GM21576 (cell line): ENCODE measurements at regions not wholly inside any gene's neighbourhood (a gene's known extent, or its start where the extent isn't known, plus 50 kb on each side); places are given as distances from the start of the nearest gene placed in this dataset.

Experiments
- ATAC-seq: cut with Tn5 transposase; IDR thresholded peaks from one replicate; pipeline ENCODE4 v1.9.1; 2021; ENCODE audit warnings: mild to moderate bottlenecking, moderate library complexity; ENCODE audit not compliant: unreplicated experiment

DNA sequence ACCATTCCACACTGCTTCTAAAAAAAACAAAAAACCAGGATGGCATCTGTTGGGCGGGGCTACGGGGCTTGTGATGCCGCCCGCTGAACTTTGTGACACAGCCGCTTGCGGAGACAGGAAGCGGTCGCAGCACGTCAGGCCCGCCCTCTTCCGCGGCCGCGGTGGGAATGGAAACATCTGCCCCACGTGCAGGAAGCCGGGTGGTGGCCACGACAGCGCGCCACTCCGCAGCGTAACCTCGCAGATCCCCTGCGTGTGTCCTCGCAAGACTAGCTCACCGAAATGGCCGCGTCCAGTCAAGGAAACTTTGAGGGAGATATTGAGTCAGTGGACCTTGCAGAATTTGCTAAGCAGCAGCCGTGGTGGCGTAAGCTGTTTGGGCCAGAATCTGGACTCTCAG lies 168.5 kb downstream of the SUCLG1 start:
- no peak for ATAC-seq

DNA sequence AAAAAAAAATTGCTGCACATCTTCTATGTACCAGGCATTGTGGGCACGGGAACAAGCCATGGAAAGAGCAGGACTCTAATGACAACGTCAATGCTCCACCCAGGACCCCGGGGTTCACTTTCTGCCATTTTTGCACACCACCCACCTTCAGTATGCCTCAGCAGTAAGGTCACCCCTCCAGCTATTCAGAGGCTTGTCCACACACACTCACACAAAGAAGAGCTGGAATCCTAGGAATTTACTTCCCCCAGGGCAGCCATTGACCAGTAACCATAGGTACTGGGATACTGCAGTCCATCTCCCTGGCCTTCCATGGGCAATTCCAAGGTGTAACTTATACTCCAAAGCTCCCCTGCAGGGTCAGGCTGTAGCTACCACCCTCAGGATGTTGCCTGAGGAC lies 170.8 kb downstream of the SUCLG1 start:
- no peak for ATAC-seq

DNA sequence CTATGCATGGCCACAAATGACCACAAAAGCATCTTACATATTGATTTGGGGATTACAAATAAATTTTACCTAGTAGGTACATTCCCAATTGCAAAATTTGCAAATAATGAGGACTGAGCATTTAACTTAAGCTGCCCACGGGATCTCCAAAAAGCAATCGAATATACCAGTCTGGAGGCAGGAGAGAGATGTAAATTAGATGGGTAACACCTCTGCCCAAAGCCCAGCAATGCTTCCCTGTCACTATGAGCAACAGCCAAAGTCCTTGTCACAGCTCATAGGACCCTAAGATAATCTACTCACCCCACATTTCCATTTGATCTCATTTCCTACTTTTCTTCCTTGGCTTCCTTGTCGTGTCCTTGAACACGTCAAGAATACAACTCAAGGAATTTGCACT lies 172.2 kb downstream of the SUCLG1 start:
- no peak for ATAC-seq

DNA sequence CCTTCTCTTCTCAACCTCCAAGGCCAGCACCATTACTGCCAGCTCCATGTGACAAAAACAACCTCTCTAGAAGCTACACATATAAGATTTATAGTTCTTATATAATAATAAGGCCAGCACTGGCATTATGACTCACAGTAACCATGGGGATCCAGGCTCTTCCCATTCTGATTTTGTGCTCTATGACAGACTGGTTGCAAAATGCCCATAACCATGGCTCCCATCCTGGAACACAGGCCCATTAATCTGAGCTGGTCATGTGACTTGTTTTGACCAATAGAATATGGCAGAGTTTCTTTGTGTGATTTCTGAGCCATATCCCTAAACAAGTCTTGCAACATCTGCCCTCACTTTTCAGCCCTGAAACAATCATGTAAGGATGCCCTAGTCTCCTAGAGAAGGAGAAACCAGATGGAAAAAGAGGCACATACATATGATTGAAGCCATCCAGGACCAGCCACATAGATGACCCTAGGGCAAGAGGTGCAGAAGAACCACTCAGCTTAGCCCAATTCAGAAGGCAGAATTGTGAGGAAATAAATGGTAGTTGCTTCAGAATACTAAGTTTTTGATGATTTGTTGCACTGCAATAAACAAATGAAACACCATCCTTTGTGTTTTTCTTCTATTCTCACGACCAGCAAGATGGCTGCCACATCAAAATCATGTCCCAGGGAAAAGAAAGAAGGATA lies 173.9 kb downstream of the SUCLG1 start:
- ATAC-seq = no peak

DNA sequence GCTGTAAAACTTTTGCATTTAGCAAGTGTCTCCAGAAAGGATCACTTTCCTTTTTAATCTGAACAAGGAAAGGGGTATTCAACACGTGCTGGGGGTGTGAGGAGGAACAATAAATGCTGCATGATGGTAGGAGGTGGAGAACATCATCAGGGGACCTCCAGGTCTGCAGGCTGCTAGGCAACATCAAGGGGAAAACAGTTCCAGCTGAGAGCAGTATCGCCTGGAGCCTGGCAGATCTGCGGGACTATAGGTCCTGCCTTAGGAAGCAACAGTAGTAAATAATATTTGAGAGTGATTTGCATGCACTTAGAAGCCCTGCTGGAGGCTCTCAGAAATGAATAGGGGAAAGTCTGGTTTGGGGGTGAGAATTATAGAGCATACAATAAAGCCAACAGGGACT lies 175.6 kb downstream of the SUCLG1 start:
- ATAC-seq = no peak

DNA sequence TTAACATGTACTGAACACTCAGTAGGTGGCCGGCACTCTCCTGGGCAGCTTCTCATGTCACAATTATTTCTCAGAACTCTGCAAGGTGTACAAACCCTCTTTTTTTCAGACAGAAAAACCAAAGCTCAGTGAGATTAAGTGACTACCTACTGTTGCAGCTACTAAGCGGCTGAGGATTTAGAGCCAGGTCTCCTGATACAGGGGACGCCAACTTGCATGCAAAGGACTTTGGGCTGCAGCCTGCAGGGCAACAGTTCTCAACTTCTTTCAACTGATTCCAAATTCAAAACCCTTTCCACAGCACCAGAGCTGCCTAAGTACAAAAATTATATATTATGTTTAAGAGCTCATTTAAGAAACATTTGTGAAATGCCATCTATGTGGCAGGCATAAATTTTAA lies 177.6 kb downstream of the SUCLG1 start:
- ATAC-seq = no peak

DNA sequence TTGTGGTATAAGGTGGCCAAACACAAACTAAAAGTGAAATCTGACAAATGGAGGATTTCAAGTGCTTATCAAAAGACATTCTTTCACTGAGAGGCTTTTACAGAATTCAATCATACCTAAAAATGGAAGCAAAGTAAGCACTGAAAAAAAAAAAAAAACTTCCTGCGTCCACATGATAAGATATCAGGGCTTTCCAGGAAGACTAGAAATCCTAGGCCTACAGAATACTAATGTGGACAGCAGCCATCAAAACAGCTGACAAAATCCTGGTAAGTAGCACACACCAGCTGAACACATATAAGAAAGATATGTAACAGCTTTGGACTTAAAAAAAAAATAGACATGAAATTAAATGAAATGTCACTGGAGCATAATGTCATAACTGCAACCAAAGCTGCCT lies 178.2 kb downstream of the SUCLG1 start:
- no peak for ATAC-seq

DNA sequence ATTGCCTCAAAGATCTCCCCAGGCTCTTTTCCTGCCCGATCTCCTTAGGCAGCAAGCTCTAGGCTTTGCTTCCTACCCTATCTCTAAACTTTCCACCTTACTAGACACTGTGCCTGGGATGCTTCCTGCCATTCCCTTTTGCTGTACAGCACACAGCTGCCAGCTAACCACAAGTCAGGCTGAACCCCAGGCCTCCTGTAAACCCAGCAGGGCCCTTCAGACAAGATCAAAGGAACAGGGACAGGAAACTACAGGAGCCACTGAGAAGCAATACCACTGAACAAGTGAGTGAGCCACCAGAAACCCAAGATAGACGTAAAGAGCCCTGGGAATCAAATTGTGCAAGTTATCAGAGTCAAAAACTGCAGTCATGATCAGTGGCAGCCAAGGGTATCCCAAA lies 180.7 kb downstream of the SUCLG1 start:
- no peak for ATAC-seq

DNA sequence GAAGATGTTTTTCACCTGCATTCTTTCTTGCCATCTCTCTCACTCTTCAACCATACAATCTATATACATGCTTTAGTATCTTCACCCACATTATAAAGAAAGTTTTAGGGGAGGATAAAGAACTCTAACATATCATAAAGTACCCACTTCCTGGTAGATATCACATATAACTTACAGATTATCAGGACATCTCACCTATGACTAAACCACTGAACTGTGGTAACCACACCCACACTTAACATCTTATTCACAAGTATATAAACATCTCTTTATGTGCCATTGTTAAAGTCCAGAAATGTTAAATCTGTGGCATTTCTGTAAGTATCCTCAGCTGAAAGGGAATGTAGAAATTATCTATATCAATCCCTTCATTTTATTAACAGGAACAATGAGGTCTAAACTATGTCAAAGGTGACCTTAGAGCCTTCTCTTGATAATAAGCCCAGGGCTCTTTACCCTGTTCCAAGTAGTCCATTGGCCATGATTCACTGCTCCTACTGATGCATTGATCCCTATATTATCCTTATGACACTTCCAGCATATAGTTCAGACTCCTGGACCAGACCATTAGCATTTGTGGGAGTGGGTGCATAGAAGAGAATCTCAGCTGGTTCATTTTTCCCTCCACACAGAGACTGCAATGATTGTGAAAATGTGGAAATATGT lies 182.4 kb downstream of the SUCLG1 start:
- ATAC-seq = no peak

DNA sequence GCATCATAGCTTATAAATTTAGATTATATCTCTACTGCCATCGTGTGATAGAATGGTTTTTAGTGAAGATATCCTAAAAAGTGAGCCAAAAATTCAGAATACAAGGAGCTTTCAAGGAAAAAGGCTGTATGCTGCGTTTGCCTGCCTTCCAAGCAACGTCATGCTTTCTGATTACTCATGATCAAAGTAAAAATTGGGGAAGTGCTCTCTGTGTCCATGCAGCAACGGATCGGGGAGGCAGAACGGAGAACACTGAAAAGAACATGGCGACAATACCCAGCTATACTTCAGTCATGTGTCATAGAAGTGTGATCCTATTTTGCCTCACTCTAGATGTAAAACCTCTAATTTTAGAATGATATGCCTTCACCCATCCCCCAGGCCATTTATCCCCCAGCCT lies 185.7 kb downstream of the SUCLG1 start:
- ATAC-seq = no peak

DNA sequence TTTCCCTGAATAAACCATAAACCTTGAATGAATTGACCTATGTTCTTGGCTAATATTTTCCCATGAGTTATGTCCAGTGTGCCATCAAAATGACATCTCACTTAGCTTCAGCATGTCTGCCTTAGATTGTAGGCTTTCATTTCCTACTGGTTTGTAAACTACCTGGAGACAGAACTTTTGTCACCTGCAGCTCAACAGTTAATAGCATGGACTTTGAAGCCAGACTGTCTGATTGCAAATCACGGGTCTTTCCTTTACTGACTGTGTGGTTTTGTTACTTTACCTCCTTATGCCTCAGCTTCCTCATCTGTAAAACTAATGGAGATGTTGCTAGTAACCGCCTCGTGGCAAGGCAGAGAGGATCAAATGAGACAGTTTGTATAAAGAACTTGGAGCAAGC lies 187.1 kb downstream of the SUCLG1 start:
- ATAC-seq = no peak

DNA sequence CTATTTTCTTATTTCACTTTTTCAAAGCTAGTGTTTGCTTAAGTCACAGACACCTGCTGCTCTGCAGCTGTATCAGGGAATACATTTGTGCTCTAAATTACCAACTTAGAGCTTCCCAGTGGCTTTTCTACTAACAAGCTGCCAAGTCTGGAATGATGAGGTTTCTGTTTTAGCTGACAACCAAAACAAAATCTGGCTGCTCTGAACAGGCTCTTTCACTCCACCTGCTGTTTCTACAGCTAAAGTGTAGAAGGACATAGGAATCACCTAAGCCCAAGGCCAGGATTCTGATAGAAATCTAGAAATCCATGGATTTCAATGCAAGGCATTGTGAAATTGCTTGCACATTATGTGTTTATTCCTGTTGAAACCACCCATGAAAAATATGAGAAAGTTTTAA lies 201.2 kb downstream of the SUCLG1 start:
- no peak for ATAC-seq

DNA sequence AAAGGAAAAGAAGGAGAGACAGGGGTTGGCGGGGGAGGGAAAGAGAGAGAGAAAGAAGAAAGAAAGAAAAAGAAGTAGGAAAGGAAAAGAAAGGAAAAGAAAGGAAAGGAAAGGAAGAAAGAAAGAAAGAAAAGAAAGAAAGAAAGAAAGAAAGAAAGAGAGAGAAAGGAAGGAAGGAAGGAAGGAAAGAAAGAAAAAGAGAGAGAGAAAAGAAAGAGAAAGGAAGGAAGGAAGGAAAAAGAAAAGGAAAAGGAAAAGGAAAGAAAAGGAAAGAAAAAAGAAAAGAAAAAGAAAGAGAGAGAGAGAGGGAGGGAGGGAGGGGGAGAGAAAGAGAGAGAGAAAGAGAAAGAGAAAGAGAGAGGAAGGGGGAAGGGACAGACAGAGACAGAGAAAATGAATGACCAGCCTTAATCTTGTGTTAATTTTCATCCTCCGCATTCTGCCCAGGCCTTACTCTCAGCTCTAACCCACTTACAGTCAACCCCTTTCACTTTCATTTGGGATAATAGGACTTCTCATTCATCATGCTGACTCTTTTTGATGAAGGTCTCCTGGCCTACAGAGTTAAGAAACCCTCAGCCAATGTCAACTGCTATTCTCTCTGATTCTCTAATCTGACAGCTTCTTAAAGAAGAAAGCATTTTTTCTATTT lies 207.3 kb downstream of the SUCLG1 start:
- no peak for ATAC-seq

DNA sequence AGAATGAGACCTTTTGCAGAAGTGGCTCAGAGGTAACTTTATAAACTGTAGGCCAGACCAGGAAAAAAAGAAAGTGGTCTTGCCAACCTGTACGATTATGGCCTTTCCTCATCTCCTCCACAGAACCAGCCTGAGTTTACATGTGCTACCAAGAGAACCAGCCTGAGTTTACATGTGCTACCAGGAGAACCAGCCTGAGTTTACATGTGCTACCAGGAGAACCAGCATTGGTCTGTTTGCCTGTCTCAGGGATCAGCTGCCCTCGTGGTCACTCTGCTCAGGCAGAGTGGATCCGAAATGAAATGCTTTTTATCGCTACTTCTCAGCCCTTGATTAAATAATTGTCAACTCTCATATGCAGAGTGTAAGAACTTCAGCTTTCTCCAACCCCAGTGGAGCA lies 209.9 kb downstream of the SUCLG1 start:
- no peak for ATAC-seq

DNA sequence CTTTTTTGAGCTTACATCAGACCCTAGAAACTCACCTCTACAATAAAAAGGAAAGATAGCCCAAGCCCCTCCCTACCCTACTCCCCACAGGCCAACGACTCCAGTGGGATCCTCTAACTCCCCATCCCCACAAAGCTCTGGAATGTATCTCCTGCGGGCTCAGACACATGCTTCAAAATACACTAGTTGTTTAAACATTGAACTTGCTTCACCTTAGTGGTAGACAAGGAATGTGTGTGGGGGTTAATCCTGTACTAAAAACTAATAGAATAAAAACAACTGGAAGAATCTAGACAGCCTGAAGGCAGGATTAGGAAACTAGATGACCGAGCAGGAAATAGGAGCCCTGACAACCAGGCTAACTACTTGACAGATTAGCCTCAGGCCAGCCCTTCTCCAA lies 211.5 kb downstream of the SUCLG1 start:
- ATAC-seq = no peak

DNA sequence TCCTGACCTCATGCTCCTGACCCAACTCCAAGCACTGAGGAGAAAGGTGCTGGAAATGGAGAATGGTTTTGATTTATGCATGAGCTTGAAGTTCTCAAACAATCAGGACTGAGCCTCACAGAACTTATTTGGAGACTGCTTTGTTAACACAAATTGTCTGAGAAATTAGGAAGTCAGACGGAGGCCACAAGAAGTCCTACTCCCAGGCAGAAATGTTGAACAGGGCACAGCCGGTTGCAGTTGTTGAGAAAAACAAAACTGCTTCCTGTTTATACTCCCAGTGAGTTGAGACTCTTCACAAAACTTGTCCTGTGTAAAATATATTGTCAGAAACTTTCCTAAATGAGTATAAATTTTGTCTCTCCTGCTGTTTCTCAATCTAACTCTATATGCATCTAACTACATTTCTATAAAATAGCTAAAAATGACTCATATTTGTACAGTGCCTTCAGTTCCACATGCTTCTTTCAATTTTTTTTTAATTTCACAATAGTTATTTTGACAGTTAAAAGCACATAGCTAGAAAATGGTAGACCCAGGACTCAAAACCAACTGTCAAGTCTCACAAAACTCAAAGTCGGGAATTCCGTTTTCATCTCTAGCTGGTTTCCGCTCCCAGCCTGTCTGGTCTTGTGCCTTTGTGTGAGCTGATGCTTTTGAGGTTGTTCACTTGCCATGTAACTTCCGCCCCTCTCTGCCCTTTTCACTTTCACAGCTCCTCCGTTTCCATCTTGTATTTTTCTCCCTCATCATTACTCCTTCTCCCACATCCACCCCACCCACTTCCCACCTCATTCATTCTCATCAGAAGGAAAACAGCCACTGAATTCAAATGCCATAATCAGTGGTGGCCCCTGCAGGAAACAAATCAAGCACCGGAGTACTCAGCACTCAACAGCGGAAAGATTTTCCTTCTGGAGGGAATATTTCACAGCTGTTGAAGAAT lies 215.0 kb downstream of the SUCLG1 start:
- no peak for ATAC-seq

DNA sequence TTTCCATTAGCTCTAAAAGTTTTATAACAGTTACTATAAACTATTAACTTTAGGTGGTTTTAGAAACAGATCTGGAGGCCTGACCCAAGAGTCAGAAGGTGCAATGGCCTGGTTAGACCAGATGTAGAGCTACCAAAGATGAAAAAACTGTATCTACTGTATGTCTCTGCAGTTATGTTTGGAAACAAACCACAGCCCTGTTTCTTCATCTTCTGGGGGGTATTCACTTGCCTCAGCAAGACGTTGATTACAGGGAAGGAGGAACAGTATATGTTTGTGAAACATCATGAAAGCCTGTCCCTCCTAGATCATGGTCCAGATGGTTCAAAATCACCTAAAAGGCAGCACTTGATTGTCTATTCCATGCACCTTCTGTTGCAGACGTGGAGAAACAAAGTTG lies 220.2 kb downstream of the SUCLG1 start:
- ATAC-seq = no peak

DNA sequence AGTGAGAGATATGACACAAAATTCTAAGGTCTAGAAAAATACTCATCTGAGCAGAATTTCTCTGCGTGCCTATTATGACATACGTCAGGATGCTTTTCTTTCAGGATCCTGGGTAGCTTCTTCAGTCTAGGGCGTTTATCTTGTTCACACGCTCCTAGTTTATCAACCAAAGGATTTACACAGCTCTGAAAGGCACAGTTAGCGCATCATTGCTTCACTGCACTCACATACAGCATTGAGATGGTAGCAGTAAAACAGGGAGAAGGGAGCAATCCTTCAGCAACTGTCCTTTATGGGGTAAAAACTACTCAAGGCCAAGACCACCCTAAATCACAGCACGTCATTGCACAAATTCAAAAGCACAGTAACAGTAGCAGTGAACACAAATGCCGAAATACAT lies 222.8 kb downstream of the SUCLG1 start:
- no peak for ATAC-seq

DNA sequence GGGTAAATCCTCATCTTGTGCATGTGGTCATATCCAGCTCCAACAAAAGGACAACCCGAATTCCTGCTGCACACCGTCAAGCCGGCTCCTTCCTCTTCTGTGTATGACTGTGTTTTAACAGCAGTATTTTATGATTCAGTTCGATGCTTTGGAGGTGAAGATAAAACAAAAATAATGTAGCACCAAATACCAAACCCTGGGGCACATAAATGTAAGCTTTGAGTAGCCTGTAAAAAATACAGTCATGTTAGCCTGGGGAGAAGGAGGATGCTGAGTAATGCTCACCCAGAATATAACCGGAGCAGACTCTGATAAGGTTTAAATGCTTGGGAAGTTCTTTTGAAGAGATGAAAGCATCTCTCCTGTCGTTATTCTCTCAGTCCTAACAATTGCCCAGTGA lies 225.0 kb downstream of the SUCLG1 start:
- no peak for ATAC-seq

DNA sequence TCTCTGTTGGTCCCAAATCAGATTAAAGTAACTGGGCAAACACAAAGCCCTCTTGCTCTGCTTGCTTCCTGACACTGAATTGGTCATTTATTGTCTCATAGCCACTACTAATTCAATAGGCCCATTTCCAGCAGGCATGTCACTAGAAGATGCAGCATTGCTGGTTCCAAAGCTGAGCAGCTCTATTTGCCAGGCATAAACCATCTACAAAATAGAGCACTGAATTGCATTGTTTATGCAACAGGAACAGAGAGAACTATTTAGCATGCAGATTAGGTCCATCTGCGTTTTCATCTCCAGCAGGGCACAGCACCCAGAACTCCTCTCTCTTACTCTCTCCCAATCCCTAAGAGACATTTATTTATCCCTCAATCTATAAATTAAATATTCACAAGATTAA lies 227.6 kb downstream of the SUCLG1 start:
- no peak for ATAC-seq

DNA sequence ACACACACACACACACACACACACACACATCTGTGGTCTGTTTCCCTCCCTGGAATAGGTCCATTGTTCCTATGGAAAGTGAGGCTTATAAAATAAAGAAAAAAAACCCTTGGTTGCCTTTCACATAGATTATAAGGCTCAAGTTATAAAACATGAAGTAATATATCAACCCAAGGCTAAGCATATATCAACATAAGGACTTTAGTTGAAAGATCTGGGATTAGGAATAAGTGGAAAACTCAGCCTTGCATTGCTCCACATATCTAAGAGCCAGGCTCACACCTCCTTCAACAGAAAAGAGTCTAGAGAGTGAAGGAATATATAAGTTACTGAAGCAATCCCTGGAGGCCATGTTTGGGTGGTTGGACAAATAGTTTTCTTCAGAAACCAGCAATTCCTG lies 235.0 kb downstream of the SUCLG1 start:
- no peak for ATAC-seq
